K562 (cell line): ENCODE measurements at regions not wholly inside any gene's neighbourhood (a gene's known extent, or its start where the extent isn't known, plus 50 kb on each side); places are given as distances from the start of the nearest gene placed in this dataset.

ENCODE experiments used
- ATF3 ChIP-seq, 2 experiments: fragments of 450-650 bp in 1 of 2; sonication (generic) in 1 of 2; formaldehyde crosslinking in 1 of 2; IDR thresholded peaks in 1 of 2; conservative IDR thresholded peaks in 1 of 2; 2 replicates each; pipeline versions ENCODE4 v1.6.1 to v1.8.1; 2016 to 2023; ENCODE audit warnings: mild to moderate bottlenecking in 2 of 2, moderate library complexity in 2 of 2, inconsistent platforms in 1 of 2, missing genetic modification reagents in 1 of 2
- BACH1 ChIP-seq: fragments of 200-800 bp; sonication (Bioruptor generic); IDR thresholded peaks from 2 replicates; pipeline ENCODE4 v1.6.1; 2016; ENCODE audit warnings: missing genetic modification characterization, missing compliant biosample characterization
- C11orf30 ChIP-seq: fragments of 450-650 bp; IDR thresholded peaks from 2 replicates; pipeline ENCODE4 v1.6.1; 2016; ENCODE audit warnings: low read depth, mild to moderate bottlenecking
- CC2D1A ChIP-seq: fragments of 450-650 bp; IDR thresholded peaks from 2 replicates; pipeline ENCODE4 v1.6.1; 2017; ENCODE audit warnings: mild to moderate bottlenecking
- CHD7 ChIP-seq: fragments of 200-600 bp; sonication (generic); IDR thresholded peaks from one replicate; pipeline ENCODE4 v1.6.1; 2012; ENCODE audit warnings: mild to moderate bottlenecking, low read depth, low read length, inconsistent platforms
- EGR1 ChIP-seq: fragments of 450-650 bp; conservative IDR thresholded peaks from 2 replicates; pipeline ENCODE4 v1.6.1; 2017; ENCODE audit warnings: mild to moderate bottlenecking
- HDAC1 ChIP-seq, 2 experiments: fragments of 450-650 bp; IDR thresholded peaks; 2 replicates each; pipeline ENCODE4 v1.6.1; 2016 to 2017; ENCODE audit warnings: inconsistent platforms in 1 of 2, mild to moderate bottlenecking in 1 of 2, moderate library complexity in 1 of 2
- IRF1 ChIP-seq: sonication (generic); formaldehyde crosslinking; IDR thresholded peaks from 2 replicates; pipeline ENCODE4 v1.8.0; 2022; ENCODE audit warnings: missing genetic modification reagents, mild to moderate bottlenecking, borderline replicate concordance
- JUNB ChIP-seq: fragments of 450-650 bp; formaldehyde crosslinking; conservative IDR thresholded peaks from 2 replicates; pipeline ENCODE4 v1.4.0; 2020; ENCODE audit warnings: mild to moderate bottlenecking
- LEF1 ChIP-seq: fragments of 450-650 bp; IDR thresholded peaks from 2 replicates; pipeline ENCODE4 v1.6.1; 2016; ENCODE audit warnings: mild to moderate bottlenecking
- MNT ChIP-seq, 2 experiments: fragments of 450-650 bp; conservative IDR thresholded peaks; 2 replicates each; pipeline ENCODE4 v1.6.1; 2017; ENCODE audit warnings: mild to moderate bottlenecking in 2 of 2, moderate library complexity in 2 of 2
- PTRF ChIP-seq: fragments of 450-650 bp; IDR thresholded peaks from 2 replicates; pipeline ENCODE4 v1.6.1; 2016; ENCODE audit warnings: mild to moderate bottlenecking, missing genetic modification characterization, missing compliant biosample characterization
- ZNF354B ChIP-seq: fragments of 250-450 bp; sonication (Bioruptor Pico); IDR thresholded peaks from 2 replicates; pipeline ENCODE4 v1.4.0; 2020

GRCh38 chr4:74682567-74683359 lies 111.6 kb downstream of the BTC start (continued):
- TF ChIP-seq ATF3 (IDR thresholded peaks at IDR 0.05) (peak; percentile 85), ATF3 (CRISPR knock-in tag; conservative IDR thresholded peaks at IDR 0.05) (peak; percentile 80), IRF1 (CRISPR knock-in tag) (no peak), PTRF (tag) (no peak), EGR1 (no peak), LEF1 (peak; percentile 85), MNT (conservative IDR thresholded peaks at IDR 0.05) (peak in 1 of 2 experiments; percentile 51; a peak in 2 of 4 replicates), BACH1 (tag) (peak; percentile 99), HDAC1 (IDR thresholded peaks at IDR 0.05) (peak in 1 of 2 experiments; percentile 69; a peak in 2 of 4 replicates), CC2D1A (peak; percentile 48; the same call in 1 of the 2 replicates), C11orf30 (peak; percentile 99), JUNB (CRISPR knock-in tag) (peak; percentile 60; the same call in 1 of the 2 replicates), ZNF354B (CRISPR knock-in tag) (no peak), CHD7 (no peak)
